Activated naive CD4-positive, alpha-beta T cell treated with anti-CD3 and anti-CD28 coated beads, Interleukin-2, amount 10 ng/mL, durations not matched to agents 7 days and 5 days (primary cell): ENCODE measurements at regions not wholly inside any gene's neighbourhood (a gene's known extent, or its start where the extent isn't known, plus 50 kb on each side); places are given as distances from the start of the nearest gene placed in this dataset.

Source experiments
- CTCF ChIA-PET: fragments of 350-600 bp; sonication (Branson Sonifier 250); formaldehyde crosslinking; loops from one replicate; lab custom pipeline; 2021; ENCODE audit warnings: antibody characterized with exemption; lab: Charles Lee
- DNase-seq: peaks from one replicate; pipeline ENCODE4 v3.0.0-alpha.2; 2020
- H3K27ac Mint-ChIP-seq: one replicate; pipeline ENCODE4 v1.8.0; 2021; ENCODE audit warnings: mild to moderate bottlenecking, moderate library complexity, mixed read lengths
- H3K27me3 Mint-ChIP-seq: one replicate; pipeline ENCODE4 v1.8.0; 2021; ENCODE audit warnings: mild to moderate bottlenecking, mixed read lengths
- H3K36me3 Mint-ChIP-seq: one replicate; pipeline ENCODE4 v1.8.0; 2021; ENCODE audit warnings: mixed read lengths
- H3K4me1 Mint-ChIP-seq: one replicate; pipeline ENCODE4 v1.8.0; 2021; ENCODE audit warnings: mixed read lengths
- H3K4me3 Mint-ChIP-seq: one replicate; pipeline ENCODE4 v1.8.0; 2021; ENCODE audit warnings: mild to moderate bottlenecking, moderate library complexity, mixed read lengths
- H3K9me3 Mint-ChIP-seq: one replicate; pipeline ENCODE4 v1.8.0; 2021; ENCODE audit warnings: mixed read lengths

DNA sequence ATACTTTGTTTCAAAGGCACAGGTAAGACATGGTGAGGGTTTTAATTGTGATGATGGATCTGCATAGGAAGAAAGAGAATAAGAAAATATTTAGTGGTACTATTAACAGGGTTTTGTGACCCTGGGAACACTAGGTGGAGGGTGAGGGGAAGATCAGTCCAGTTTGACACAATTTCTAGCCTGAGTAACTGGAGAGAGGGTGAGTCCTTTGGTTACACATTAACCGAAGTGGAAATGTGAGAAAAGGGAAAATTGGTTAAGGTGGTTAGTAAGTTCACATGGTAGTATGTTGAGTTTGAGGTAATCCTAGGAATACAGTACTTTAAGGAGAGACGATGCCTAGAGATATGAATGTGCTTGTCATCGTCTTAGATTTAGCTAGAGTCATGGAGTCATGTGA is 54.8 kb upstream of the POU3F2 start:
- H3K27ac Mint-ChIP-seq, result no peak overlapping the region
- no peaks in the 10 kb centered on the region for H3K36me3 Mint-ChIP-seq
- no peak for DNase-seq
- H3K27me3 Mint-ChIP-seq, result no peaks in the 10 kb centered on the region
- CTCF ChIA-PET, result no interaction called here
- H3K4me3 Mint-ChIP-seq, result no peak overlapping the region
- no peaks in the 10 kb centered on the region for H3K9me3 Mint-ChIP-seq
- H3K4me1 Mint-ChIP-seq, result no peaks in the 10 kb centered on the region

DNA sequence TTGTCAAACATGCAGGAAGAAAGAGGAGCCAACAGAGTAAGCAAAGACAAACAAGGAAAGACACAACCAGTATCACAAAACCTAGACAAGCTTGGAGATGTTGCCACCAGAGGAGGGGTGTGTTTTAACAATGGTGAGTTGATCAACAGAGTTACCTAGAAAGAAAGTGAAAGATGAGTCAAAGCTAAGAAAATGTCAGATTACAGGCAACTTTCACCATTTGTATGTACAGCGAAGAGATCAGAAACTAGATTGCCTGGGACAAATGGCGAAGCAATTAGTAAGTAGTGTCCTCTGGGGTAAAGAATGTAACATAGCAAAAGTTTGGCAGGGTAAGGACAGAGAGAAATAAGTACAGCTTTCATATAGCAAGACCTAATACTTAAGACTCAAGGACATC is 51.6 kb upstream of the POU3F2 start:
- no peaks in the 10 kb centered on the region for H3K9me3 Mint-ChIP-seq
- H3K27ac Mint-ChIP-seq, result no peak overlapping the region
- no peak overlapping the region for H3K4me3 Mint-ChIP-seq
- no peak for DNase-seq
- H3K36me3 Mint-ChIP-seq, result no peaks in the 10 kb centered on the region
- H3K27me3 Mint-ChIP-seq, result no peaks in the 10 kb centered on the region
- H3K4me1 Mint-ChIP-seq, result no peaks in the 10 kb centered on the region
- CTCF ChIA-PET, result no interaction called here

DNA sequence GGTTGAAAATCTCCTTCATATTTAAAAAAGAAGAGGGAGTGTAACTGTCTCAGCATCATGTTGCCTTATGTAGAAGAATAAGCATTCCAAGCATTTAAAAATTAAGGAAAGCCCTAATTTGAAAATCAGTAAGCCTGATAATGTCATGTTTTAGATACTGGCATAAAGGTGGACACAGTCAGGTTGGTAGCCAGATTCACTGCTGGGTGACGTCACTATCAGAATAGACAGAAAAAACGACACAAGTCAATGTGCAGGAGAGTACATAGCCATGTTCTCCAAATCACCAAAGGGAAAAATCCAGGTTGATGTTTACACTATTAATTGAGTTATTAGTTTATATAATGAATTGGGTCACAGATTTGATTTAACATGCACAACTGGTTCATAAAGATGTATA is 50.8 kb upstream of the POU3F2 start:
- CTCF ChIA-PET, result no interaction called here
- no peak overlapping the region for H3K27ac Mint-ChIP-seq
- no peak overlapping the region for H3K4me3 Mint-ChIP-seq
- no peaks in the 10 kb centered on the region for H3K9me3 Mint-ChIP-seq
- peaks cover 4% of the 10 kb centered on the region for H3K27me3 Mint-ChIP-seq
- H3K36me3 Mint-ChIP-seq, result no peaks in the 10 kb centered on the region
- no peak for DNase-seq
- no peaks in the 10 kb centered on the region for H3K4me1 Mint-ChIP-seq
